LNCaP clone FGC (cell line): ENCODE measurements at regions not wholly inside any gene's neighbourhood (a gene's known extent, or its start where the extent isn't known, plus 50 kb on each side); places are given as distances from the start of the nearest gene placed in this dataset.
"Not testable (repeated sequence)": the region's sequence is repeated elsewhere in the genome, so short reads cannot be mapped to it uniquely, and the experiment has no call there.

Source experiments
- DNase-seq: peaks from one replicate; pipeline ENCODE4 v3.0.0-alpha.2; 2011; ENCODE audit warnings: low read depth
- H3K4me3 ChIP-seq: 2 replicates; pipeline ENCODE4 v1.5.1; 2011; ENCODE audit warnings: mild to moderate bottlenecking, low read depth, low read length, control low read depth
- TF ChIP-seq, protein P1 (sequence below): IDR thresholded peaks from 2 replicates; pipeline ENCODE4 v1.5.1; 2012; ENCODE audit warnings: mild to moderate bottlenecking; ENCODE audit not compliant: control insufficient read depth, insufficient read depth; ENCODE audit errors: extremely low read depth

DNA sequence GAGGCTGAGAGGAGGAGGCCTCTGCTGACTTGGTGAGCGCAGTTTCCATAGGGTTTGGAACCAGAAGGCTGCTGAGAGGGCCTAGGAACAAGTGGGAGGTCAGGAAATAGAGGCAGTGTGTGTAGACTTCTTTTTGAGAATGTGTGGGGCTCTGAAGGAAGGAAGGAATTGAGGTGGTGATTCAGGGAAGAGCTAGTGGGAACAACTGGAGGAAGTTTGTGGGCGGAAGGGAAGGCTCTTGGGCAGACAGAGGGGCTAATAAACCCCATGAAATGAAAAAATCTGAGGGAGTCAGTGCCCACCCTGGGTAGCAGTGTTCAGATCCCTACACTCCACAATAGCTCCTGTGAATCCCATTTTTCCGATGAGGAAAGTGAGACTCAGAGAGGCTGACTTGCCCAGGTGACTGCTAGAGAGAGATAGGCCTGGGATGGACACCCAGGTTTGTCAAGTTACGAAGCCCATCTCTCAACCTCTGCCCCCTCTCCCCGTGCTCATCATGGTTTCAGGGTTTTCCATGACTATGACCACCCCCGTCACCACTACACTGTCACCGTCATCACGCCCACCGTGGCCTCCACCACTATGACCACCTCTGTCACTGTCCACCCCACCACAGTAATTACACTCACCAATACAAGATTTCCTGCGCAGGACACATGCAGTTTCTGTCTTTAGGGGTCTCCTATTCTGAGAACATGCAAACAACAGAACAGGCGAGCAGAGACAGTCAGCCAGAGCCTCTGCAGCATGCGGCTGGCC, 106.4 kb downstream of the MRPL14 start:
- TF ChIP-seq, protein P1, sequence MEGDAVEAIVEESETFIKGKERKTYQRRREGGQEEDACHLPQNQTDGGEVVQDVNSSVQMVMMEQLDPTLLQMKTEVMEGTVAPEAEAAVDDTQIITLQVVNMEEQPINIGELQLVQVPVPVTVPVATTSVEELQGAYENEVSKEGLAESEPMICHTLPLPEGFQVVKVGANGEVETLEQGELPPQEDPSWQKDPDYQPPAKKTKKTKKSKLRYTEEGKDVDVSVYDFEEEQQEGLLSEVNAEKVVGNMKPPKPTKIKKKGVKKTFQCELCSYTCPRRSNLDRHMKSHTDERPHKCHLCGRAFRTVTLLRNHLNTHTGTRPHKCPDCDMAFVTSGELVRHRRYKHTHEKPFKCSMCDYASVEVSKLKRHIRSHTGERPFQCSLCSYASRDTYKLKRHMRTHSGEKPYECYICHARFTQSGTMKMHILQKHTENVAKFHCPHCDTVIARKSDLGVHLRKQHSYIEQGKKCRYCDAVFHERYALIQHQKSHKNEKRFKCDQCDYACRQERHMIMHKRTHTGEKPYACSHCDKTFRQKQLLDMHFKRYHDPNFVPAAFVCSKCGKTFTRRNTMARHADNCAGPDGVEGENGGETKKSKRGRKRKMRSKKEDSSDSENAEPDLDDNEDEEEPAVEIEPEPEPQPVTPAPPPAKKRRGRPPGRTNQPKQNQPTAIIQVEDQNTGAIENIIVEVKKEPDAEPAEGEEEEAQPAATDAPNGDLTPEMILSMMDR: no peak
- no peak for DNase-seq
- H3K4me3 ChIP-seq: no peak overlapping the region

DNA sequence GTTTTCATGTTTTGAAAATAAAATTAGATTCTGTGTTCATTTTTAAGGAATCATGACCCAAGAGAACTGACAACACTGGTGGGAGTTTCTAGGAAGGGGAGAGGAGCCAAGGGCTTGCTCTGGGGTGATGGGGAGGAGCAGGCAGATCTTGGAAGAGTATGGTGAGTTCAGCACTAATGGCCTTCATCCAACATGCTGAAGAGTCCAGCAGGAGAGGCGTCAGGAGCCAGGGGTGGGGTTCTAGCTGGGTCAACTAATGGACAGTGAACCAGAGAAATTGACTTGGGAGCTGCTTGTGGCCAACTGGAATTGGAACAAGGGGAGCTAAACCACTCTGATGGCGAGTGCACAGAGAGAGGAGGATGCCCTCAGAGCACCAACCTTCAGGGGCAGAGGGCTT, 107.1 kb downstream of the MRPL14 start:
- TF ChIP-seq, protein P1: no peak
- DNase-seq: no peak
- H3K4me3 ChIP-seq: no peak overlapping the region

DNA sequence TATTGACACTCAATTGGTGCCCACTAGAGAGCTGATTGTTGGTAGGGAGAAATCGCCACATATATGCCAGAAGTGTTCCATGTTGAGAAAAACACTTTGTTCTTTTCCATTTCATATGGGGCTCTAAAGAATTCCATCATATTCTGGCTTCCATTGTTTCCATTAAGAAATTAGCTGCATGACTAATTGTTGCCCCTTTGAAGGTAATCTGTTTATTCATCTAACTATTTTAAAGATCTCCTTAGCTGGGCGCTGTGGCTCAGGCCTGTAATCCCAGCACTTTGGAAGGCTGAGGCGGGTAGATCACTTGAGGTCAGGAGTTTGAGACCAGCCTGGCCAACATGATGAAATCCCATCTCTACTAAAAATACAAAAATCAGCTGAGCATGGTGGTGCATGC, 109.9 kb downstream of the MRPL14 start:
- not testable (repeated sequence) for DNase-seq, H3K4me3 ChIP-seq

DNA sequence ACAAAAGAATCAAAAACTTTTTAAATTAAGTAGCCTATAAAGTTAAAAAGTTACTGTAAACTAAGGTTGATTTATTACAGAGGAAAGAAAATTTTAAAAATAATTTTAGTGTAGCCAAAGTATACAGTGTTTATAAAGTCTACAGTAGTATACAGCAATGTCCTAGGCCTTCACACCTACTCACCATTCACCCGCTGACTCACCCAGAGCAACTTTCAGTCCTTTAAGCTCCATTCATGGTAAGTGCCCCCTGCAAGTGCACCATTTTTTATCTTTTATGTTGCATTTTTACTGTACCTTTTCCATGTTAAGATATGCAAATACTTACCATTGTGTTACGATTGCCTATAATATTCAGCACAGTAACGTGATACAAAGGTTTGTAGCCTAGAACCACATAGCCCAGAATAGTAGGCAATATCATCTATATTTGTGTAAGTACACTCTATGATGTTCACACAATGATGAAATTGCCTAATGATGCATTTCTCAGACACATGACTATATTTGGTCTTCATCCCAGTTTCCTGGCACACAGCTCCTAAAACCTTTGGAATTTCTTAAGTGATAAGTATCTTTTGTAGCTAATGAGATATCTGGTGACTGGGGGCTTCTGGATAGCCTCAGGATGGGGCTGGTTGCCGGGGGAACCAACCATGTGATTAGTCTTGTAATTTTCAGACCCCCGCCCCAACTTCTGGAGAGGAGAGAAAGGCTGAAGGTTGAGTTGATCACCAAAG, 111.0 kb downstream of the MRPL14 start:
- no peak for DNase-seq
- TF ChIP-seq, protein P1: no peak
- no peak overlapping the region for H3K4me3 ChIP-seq

DNA sequence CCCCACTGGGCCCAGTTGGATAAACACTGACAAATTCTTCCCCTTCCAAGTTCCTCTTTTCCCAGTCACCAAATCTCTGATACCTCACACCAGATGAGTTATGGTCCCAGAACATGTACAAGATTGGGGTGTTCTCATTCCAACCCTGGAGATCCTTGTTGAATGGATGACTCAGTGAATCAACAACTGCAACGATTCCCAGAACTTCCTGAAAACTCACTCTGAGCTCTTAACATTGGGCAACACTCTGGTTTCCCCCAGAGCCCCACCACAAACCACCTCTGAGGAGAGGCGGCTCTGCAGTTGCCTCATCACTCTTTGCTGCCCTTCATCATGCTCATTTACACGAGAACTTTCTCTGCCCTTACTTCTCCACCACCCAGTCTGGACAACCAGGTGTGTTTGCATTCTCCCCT, 115.2 kb downstream of the MRPL14 start:
- TF ChIP-seq, protein P1: no peak
- H3K4me3 ChIP-seq: no peak overlapping the region
- DNase-seq: no peak

DNA sequence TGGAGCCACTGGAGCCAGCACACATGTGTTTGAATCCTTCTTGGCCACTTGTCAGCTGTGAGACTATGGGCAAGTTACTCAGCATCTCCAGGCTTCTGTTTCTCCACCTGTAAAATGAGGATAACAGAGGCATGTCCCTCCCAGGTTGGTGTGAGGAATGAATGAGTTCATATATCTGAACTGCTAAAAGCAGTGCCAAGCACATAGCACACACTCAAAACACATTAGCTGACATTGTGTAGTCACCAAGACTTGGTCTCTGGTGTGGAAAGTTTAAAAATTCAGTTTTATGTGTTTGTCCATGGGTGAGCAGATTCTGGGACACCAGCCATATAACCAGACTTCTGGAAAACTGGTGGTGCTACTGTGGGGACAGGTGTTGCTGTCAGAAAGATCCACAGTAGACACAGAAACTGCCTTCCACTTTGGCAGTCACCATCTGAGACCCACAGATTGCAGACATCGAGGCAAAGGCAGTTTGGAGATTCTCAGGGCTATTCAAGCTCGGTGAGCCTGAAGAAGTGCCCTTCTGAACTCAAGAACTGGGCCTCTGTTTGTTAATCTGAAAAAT, 115.8 kb downstream of the MRPL14 start:
- TF ChIP-seq, protein P1: no peak
- no peak for DNase-seq
- no peak overlapping the region for H3K4me3 ChIP-seq

DNA sequence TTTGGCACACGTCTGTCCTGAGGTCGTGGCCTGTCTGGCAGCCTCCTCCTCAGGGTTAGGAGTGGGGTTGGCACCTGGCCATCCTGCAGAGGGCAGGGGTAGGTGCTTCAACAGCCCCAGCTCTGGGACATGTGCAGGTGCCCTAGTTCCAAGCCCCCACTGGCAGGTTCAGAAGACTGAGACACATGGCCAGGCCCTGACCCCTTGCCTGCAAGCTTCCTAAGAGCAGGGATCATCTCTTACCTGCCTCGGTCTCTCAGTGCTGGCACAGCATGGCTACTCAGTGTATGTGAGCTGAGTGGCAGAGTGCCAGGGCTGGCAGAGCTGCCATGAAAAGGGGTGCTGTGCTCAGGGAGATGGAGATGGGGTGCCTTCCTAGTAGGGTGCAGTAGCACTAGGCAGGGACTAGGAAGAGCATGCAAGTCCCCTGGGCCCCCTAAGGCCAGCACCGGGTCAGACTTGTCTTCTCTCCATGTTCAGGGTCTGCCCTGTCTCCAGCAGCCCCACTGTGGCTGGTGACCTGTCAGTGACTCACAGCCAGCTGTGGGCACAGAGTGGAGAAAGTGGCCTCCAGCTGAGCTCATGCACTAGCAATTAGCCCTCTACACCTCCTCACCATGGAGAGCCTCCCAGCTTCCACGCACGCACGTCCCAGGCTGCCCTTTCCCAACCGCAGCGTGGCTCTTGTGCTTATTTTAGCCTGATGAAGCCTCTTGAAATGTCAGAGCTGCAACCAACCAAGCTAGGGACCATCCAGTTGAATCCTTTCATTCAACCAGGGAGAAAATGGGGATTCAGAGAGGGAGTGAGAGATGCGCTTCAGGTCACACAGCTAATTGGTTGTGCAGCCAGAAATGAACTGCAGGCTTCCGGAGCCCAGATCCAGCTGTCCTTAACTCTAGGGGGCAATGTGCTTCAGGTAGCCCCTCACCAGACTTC, 116.6 kb downstream of the MRPL14 start:
- H3K4me3 ChIP-seq: no peak overlapping the region
- TF ChIP-seq, protein P1: no peak
- no peak for DNase-seq
